ENCODE measurements at regions not wholly inside any gene's neighbourhood (a gene's known extent, or its start where the extent isn't known, plus 50 kb on each side); places are given as distances from the start of the nearest gene placed in this dataset.

- H3K4me3 ChIP-seq (ENCODE audit: low read depth, low read length): no peak overlapping the region
- TF ChIP-seq CTCF (IDR thresholded peaks at IDR 0.05; ENCODE audit: borderline replicate concordance, insufficient read depth, low read depth, low read length): no peak
These were observed 115.9 kb downstream of the OMA1 start for GRCh38 chr1:58430421-58431275.

GRCh38 chr1:58426918-58427317 lies 119.6 kb downstream of the OMA1 start:
- no peak overlapping the region for H3K4me3 ChIP-seq (ENCODE audit: low read depth, low read length)
- no peak for TF ChIP-seq CTCF (IDR thresholded peaks at IDR 0.05; ENCODE audit: borderline replicate concordance, insufficient read depth, low read depth, low read length)

- no peak for TF ChIP-seq CTCF (IDR thresholded peaks at IDR 0.05; ENCODE audit: borderline replicate concordance, insufficient read depth, low read depth, low read length)
- no peak overlapping the region for H3K4me3 ChIP-seq (ENCODE audit: low read depth, low read length)
These were observed 124.1 kb downstream of the OMA1 start for GRCh38 chr1:58422436-58422835.

DNA sequence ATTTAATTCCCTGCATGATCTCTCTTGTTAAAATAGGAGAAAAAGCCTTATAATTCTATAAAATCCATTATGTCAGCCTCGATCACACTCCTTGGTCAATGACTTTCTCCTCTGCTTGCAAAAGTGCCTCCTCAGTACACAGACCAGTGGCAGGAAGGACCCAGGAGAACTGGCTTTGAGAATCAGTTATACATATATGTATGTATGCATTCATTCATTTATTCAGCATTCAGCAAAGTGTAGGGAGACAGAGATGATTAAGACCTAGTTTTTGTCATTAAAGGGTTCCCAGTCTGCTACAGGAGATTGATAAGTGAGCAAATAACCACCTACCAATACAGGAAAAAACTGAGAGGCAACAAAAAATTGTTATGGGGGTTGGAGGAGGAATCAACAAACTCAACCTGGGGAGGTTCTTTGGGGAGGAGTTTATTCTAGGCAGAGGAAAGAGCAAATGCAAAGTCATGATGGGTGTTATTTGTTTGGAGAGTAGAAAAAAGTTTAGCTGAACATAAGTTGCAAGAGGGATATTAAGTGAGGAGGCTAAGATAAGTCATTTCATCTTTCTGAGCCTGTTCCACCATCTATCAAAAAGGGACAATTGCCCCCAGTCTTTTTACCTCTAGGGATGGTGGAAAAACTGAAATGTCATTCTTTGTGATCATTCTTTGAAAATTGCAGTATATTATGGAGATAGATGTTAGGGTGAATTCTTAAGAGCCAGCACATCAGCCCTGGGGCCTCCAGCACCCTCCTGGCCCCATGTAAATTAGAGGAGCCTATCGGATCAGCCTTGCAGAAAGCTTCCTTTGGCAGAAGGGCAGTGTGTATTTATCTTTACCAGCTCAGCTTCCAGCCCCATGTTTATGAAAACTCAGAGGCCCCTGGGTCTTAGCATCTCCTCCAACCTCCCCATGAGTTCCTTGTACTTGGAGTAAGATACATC lies 128.0 kb downstream of the OMA1 start:
- TF ChIP-seq CTCF (IDR thresholded peaks at IDR 0.05; ENCODE audit: borderline replicate concordance, insufficient read depth, low read depth, low read length): no peak
- H3K4me3 ChIP-seq (ENCODE audit: low read depth, low read length): no peak overlapping the region

DNA sequence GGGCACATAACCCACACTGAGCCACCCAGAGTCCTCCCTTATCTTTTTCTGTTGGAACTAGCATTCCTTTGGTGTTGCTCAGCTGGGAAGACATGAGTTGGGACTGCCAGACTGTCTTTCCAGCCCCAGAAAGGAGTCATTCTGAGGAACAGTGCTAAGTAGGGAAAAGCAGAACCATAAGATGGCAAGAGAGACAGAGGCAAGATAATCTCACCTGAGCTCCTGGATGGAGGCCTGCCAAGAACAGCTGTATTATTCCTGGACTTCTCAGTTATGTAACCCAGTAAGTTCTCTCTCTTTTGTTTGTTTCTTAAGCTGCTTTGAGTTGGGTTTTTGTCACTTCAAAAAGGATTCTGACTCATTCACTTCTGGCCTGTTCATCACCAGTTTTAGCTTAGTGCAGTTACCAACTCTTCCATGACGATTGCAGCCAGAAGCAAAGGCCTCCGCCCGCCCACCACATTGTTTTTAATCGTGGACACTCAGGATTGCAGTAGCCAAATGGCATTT lies 134.4 kb downstream of the OMA1 start:
- no peak for TF ChIP-seq CTCF (IDR thresholded peaks at IDR 0.05; ENCODE audit: borderline replicate concordance, insufficient read depth, low read depth, low read length)
- H3K4me3 ChIP-seq (ENCODE audit: low read depth, low read length): no peak overlapping the region

- TF ChIP-seq CTCF (IDR thresholded peaks at IDR 0.05; ENCODE audit: borderline replicate concordance, insufficient read depth, low read depth, low read length): no peak
These were observed 136.6 kb downstream of the OMA1 start for GRCh38 chr1:58409890-58410289.

More at GRCh38 chr1:58409890-58410289, 136.6 kb downstream of the OMA1 start:
- no peak overlapping the region for H3K4me3 ChIP-seq (ENCODE audit: low read depth, low read length)
